D721Med (cell line): ENCODE measurements at regions not wholly inside any gene's neighbourhood (a gene's known extent, or its start where the extent isn't known, plus 50 kb on each side); places are given as distances from the start of the nearest gene placed in this dataset.

Experiments used
- DNase-seq: peaks from one replicate; pipeline ENCODE4 v3.0.0; 2011; ENCODE audit warnings: low spot score; ENCODE audit not compliant: insufficient read length
- FAIRE-seq: peaks from 2 replicates; lab custom pipeline; 2011; peaks lifted over from hg19 to GRCh38; lab: Jason Lieb, UNC
- CTCF ChIP-seq: IDR thresholded peaks from 2 replicates; pipeline ENCODE4 v1.5.1; 2012; ENCODE audit warnings: mild to moderate bottlenecking, control low read depth; ENCODE audit not compliant: insufficient read depth; ENCODE audit errors: missing control alignments

- DNase-seq (peak; percentile 34), FAIRE-seq (no peak)
- TF ChIP-seq CTCF: no peak
These were observed 1419.8 kb downstream of the UQCRFS1 start for GRCh38 chr19:27793128-27793643.

GRCh38 chr19:27792576-27793127 lies 1420.3 kb downstream of the UQCRFS1 start:
- no peak for DNase-seq
- no peak for TF ChIP-seq CTCF
- no peak for FAIRE-seq

- TF ChIP-seq CTCF: no peak
- no peak for FAIRE-seq
- DNase-seq: no peak
These were observed 1432.4 kb downstream of the UQCRFS1 start for GRCh38 chr19:27780367-27781075.

- TF ChIP-seq CTCF: no peak
- FAIRE-seq (no peak), DNase-seq (no peak)
These were observed 1433.0 kb downstream of the UQCRFS1 start for GRCh38 chr19:27779954-27780353.

DNA sequence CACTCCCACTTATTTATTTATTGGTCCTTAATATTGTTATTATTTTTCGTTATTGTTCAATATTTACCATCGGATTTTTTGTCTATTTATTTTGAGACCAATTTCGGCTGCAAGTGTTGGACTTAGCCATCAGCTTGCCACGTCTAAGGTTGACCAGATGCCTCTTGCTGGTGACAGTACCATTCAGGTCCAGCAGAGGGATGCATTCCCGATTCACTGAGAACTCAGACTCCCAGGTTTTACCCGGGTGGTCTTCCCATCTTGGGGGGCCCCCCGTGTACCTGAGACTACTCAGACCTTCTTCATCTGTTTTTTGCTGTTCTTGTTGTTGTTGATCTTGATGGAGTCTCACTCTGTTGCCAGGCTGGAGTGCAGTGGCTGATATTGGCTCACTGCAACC lies 1435.2 kb downstream of the UQCRFS1 start:
- no peak for DNase-seq
- FAIRE-seq: no peak
- no peak for TF ChIP-seq CTCF

GRCh38 chr19:27777242-27777641 lies 1435.7 kb downstream of the UQCRFS1 start:
- FAIRE-seq: no peak
- no peak for TF ChIP-seq CTCF
- no peak for DNase-seq

- no peak for FAIRE-seq
- TF ChIP-seq CTCF: no peak
- DNase-seq: no peak
These were observed 1436.4 kb downstream of the UQCRFS1 start for GRCh38 chr19:27776524-27776923.
